ENCODE measurements at regions not wholly inside any gene's neighbourhood (a gene's known extent, or its start where the extent isn't known, plus 50 kb on each side); places are given as distances from the start of the nearest gene placed in this dataset.

- no peak for TF ChIP-seq CTCF (IDR thresholded peaks at IDR 0.05; ENCODE audit: low read depth, low read length, poor library complexity, severe bottlenecking)
- TF ChIP-seq EZH2phosphoT487 (IDR thresholded peaks at IDR 0.05; ENCODE audit: borderline replicate concordance, low read length) = no peak
Measured at GRCh38 chr2:7880126-7880525, 801.7 kb upstream of the ID2 start.

All from DOHH2 (cell line).